OCI-LY7 (cell line): ENCODE measurements at regions not wholly inside any gene's neighbourhood (a gene's known extent, or its start where the extent isn't known, plus 50 kb on each side); places are given as distances from the start of the nearest gene placed in this dataset.

Source experiments
- BruUV-seq: library from RNA; stranded (reverse); fragments of 400-500 nt; replicated peaks from 2 replicates; lab custom pipeline; 2021; lab: Mats Ljungman, UMichigan
- CTCF ChIA-PET: fragments of 300-600 bp; sonication (Branson Sonifier 250); formaldehyde crosslinking; loops from one replicate; lab custom pipeline; 2022; ENCODE audit warnings: antibody characterized with exemption; ENCODE audit not compliant: unreplicated experiment; lab: Charles Lee
- POLR2A ChIA-PET: fragments of 300-600 bp; sonication (Branson Sonifier 250); formaldehyde crosslinking; loops from one replicate; lab custom pipeline; 2022; ENCODE audit warnings: antibody characterized with exemption; lab: Charles Lee
- DNase-seq: peaks from one replicate; pipeline ENCODE4 v3.0.0-alpha.2; 2015; ENCODE audit warnings: low spot score
- H2AFZ ChIP-seq: fragments of 200-600 bp; sonication (generic), shearing (Covaris generic); 2 replicates; pipeline ENCODE4 v1.6.1; 2014; ENCODE audit warnings: mild to moderate bottlenecking, antibody characterized with exemption, low read length, moderate library complexity
- H3K27ac ChIP-seq: fragments of 200-600 bp; sonication (generic); 2 replicates; pipeline ENCODE4 v1.5.1; 2014; ENCODE audit warnings: mixed run types, low read depth, mild to moderate bottlenecking, moderate library complexity, low read length, inconsistent platforms; ENCODE audit not compliant: poor library complexity, severe bottlenecking
- H3K36me3 ChIP-seq: fragments of 200-600 bp; sonication (generic); 2 replicates; pipeline ENCODE4 v1.6.1; 2014; ENCODE audit warnings: mild to moderate bottlenecking, antibody characterized with exemption, low read length, moderate library complexity, mixed read lengths; ENCODE audit not compliant: insufficient read depth
- H3K4me1 ChIP-seq: fragments of 200-600 bp; sonication (generic); 2 replicates; pipeline ENCODE4 v1.5.1; 2014; ENCODE audit warnings: mild to moderate bottlenecking, low read length; ENCODE audit not compliant: insufficient read depth, poor library complexity, severe bottlenecking
- H3K4me2 ChIP-seq: fragments of 200-600 bp; sonication (generic); 2 replicates; pipeline ENCODE4 v1.6.1; 2014; ENCODE audit warnings: mild to moderate bottlenecking, low read length
- H3K4me3 ChIP-seq: fragments of 200-600 bp; sonication (generic); 2 replicates; pipeline ENCODE4 v1.5.1; 2014; ENCODE audit warnings: mild to moderate bottlenecking, low read depth, low read length; ENCODE audit not compliant: poor library complexity, severe bottlenecking
- H3K79me2 ChIP-seq: fragments of 200-600 bp; sonication (generic); 2 replicates; pipeline ENCODE4 v1.6.1; 2016; ENCODE audit warnings: low read depth, mild to moderate bottlenecking, low read length, moderate library complexity, mixed read lengths; ENCODE audit not compliant: insufficient read depth
- H3K9me2 ChIP-seq: fragments of 200-600 bp; sonication (generic); 2 replicates; pipeline ENCODE4 v1.6.1; 2016; ENCODE audit warnings: mild to moderate bottlenecking, low read length, mixed read lengths; ENCODE audit not compliant: insufficient read depth
- H3K9me3 ChIP-seq: fragments of 200-600 bp; sonication (generic); 2 replicates; pipeline ENCODE4 v1.6.1; 2014; ENCODE audit warnings: mild to moderate bottlenecking, mixed run types, low read length, mixed read lengths
- H4K20me1 ChIP-seq: fragments of 200-600 bp; sonication (generic); 2 replicates; pipeline ENCODE4 v1.6.1; 2014; ENCODE audit warnings: mild to moderate bottlenecking, antibody characterized with exemption, low read length, moderate library complexity, mixed read lengths; ENCODE audit not compliant: insufficient read depth
- CTCF ChIP-seq: fragments of 200-600 bp; sonication (generic); conservative IDR thresholded peaks from 2 replicates; pipeline ENCODE4 v1.5.1; 2014; ENCODE audit warnings: mild to moderate bottlenecking, antibody characterized with exemption, low read length, moderate library complexity, mixed read lengths
- EZH2phosphoT487 ChIP-seq: fragments of 200-600 bp; sonication (generic); IDR thresholded peaks from 2 replicates; pipeline ENCODE4 v1.6.1; 2018; ENCODE audit warnings: low read depth, borderline replicate concordance, mild to moderate bottlenecking, mixed run types, antibody characterized with exemption, low read length, moderate library complexity, mixed read lengths
- intact Hi-C: fragments of 100-400 bp; cut with micrococcal nuclease; formaldehyde crosslinking; loops from one replicate; pipeline ENCODE4 v1.10.0; 2022; ENCODE audit not compliant: unreplicated experiment

- DNase-seq, result no peak
- POLR2A ChIA-PET, result interaction anchor here (2.3 kb wide), 1 partner anchor 13 kb away, joined by 9 read pairs; no protein-coding TSS in a partner anchor
These were observed 556.3 kb upstream of the RGMB start for GRCh38 chr5:98217138-98217537.

DNA sequence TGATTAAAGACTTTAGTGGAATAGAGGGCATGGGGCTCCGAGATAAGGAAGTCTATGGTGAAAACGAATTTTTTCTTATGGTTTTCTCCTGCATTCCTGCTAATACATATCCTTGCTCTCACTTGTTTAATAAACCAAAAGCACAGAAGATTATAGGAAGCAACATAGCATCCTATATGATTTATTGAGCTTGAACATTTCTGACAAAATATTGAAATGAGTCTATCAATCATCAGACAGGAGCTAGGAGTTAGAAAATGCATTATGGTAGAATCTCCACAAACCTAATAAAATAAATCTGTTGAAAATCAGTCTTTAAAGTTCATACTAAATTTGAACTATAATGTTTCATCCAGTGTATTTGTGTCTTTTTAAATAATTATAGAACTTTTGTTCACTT, 554.6 kb upstream of the RGMB start:
- Histone ChIP-seq H3K79me2 (no peaks in the 10 kb centered on the region), H3K4me1 (no peaks in the 10 kb centered on the region), H3K36me3 (no peaks in the 10 kb centered on the region), H4K20me1 (no peaks in the 10 kb centered on the region), H2AFZ (no peak overlapping the region), H3K27ac (no peak overlapping the region), H3K9me3 (no peaks in the 10 kb centered on the region), H3K4me3 (no peak overlapping the region), H3K4me2 (no peak overlapping the region), H3K9me2 (no peaks in the 10 kb centered on the region)
- intact Hi-C loops, result no loop called here
- ChIA-PET CTCF (no interaction called here), POLR2A (interaction anchor here (1.7 to 2.3 kb wide), 2 partner anchors 9 to 14 kb away, joined by 4 to 9 read pairs; no protein-coding TSS in a partner anchor)
- TF ChIP-seq CTCF, result no peak
- no peak for TF ChIP-seq EZH2phosphoT487
- DNase-seq, result no peak
- BruUV-seq, result no TSS peak

More at GRCh38 chr5:98217138-98217537, 556.3 kb upstream of the RGMB start:
- no TSS peak for BruUV-seq
- CTCF ChIA-PET, result no interaction called here
- Histone ChIP-seq H3K9me3 (no peaks in the 10 kb centered on the region), H3K36me3 (no peaks in the 10 kb centered on the region), H4K20me1 (no peaks in the 10 kb centered on the region), H3K4me3 (no peak overlapping the region), H2AFZ (no peak overlapping the region), H3K4me2 (no peak overlapping the region), H3K27ac (no peak overlapping the region), H3K79me2 (no peaks in the 10 kb centered on the region), H3K9me2 (no peaks in the 10 kb centered on the region), H3K4me1 (no peaks in the 10 kb centered on the region)
- intact Hi-C loops, result no loop called here
- TF ChIP-seq CTCF (no peak), EZH2phosphoT487 (no peak)

DNA sequence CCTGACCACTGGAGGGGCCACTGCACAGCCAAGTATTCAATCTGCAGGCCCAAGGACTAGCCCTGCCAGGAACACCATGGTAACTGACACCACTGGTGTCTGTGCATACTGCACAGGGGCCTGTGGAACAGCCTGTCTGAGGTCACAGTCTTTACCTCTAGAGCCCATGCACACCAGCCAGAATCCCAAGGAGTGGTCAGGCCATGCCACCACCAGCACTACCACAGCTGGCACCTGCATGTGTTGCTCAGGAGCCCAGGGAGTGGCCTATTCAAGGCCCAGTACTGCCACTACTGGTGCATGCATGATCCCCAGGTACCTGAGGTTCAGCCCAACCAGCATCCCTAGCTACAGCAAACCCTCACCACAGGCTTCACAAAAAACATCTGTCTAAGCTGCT, 546.0 kb upstream of the RGMB start:
- H3K27ac ChIP-seq, result no peak overlapping the region
- H3K79me2 ChIP-seq, result no peaks in the 10 kb centered on the region
- no peak overlapping the region for H2AFZ ChIP-seq
- H3K9me3 ChIP-seq, result 0 out of 2 replicates have a peak, but pooled peaks cover 5% of the 10 kb centered on the region
- no peaks in the 10 kb centered on the region for H4K20me1 ChIP-seq
- H3K4me2 ChIP-seq, result no peak overlapping the region
- no peaks in the 10 kb centered on the region for H3K4me1 ChIP-seq
- H3K36me3 ChIP-seq, result no peaks in the 10 kb centered on the region
- intact Hi-C loops, result no loop called here
- no peak overlapping the region for H3K4me3 ChIP-seq
- no peak for DNase-seq
- POLR2A ChIA-PET, result no interaction called here
- no TSS peak for BruUV-seq
- CTCF ChIA-PET, result no interaction called here
- H3K9me2 ChIP-seq, result no peaks in the 10 kb centered on the region
- TF ChIP-seq EZH2phosphoT487 (no peak), CTCF (no peak)
